Colonic mucosa (tissue), 4 donors: ENCODE measurements at regions not wholly inside any gene's neighbourhood (a gene's known extent, or its start where the extent isn't known, plus 50 kb on each side); places are given as distances from the start of the nearest gene placed in this dataset.

ENCODE experiments used
- DNase-seq: peaks from one replicate; pipeline ENCODE4 v3.0.0-alpha.2; 2020
- H3K27ac ChIP-seq: fragments of 200-600 bp; one replicate; pipeline ENCODE4 v1.8.0; 2021
- H3K27me3 ChIP-seq: fragments of 200-600 bp; one replicate; pipeline ENCODE4 v1.8.0; 2021
- H3K36me3 ChIP-seq: fragments of 200-600 bp; one replicate; pipeline ENCODE4 v1.8.0; 2021
- H3K4me1 ChIP-seq: fragments of 200-600 bp; one replicate; pipeline ENCODE4 v1.8.0; 2021; ENCODE audit warnings: mild to moderate bottlenecking
- H3K4me3 ChIP-seq: fragments of 200-600 bp; one replicate; pipeline ENCODE4 v1.8.0; 2021
- H3K9ac ChIP-seq, 2 donors: one replicate each; pipeline ENCODE4 v1.7.0; 2013; ENCODE audit warnings: control low read depth in 2 of 2, low read depth in 2 of 2, low read length in 2 of 2
- H3K9me3 ChIP-seq: fragments of 200-600 bp; one replicate; pipeline ENCODE4 v1.8.0; 2021
- CTCF ChIP-seq: fragments of 200-600 bp; IDR thresholded peaks from one replicate; pipeline ENCODE4 v1.8.0; 2022; ENCODE audit warnings: antibody characterized with exemption, mild to moderate bottlenecking
- intact Hi-C: fragments of 100-400 bp; cut with DNase I; formaldehyde crosslinking; loops from one replicate; pipeline ENCODE4 v1.14.1; 2022
- donor health status: healthy.
- donor health status: DM: no; HTN: no; CAD: no.
- donor health status: DM: no; HTN: no; CAD: no.

GRCh38 chr5:53333160-53333559 is 147.3 kb upstream of the FST start:
- TF ChIP-seq CTCF = no peak
- no peak for DNase-seq
- H3K9me3 ChIP-seq = no peaks in the 10 kb centered on the region
- H3K4me3 ChIP-seq = no peak overlapping the region
- H3K27ac ChIP-seq = no peak overlapping the region
- no peaks in the 10 kb centered on the region for H3K4me1 ChIP-seq
- intact Hi-C loops = no loop called here
- no peaks in the 10 kb centered on the region for H3K27me3 ChIP-seq
- H3K9ac ChIP-seq = no peak overlapping the region
- H3K36me3 ChIP-seq = no peaks in the 10 kb centered on the region

GRCh38 chr5:53334431-53334941 is 145.9 kb upstream of the FST start:
- no peak overlapping the region for H3K4me3 ChIP-seq
- no peak for DNase-seq
- no peaks in the 10 kb centered on the region for H3K9me3 ChIP-seq
- intact Hi-C loops = no loop called here
- H3K4me1 ChIP-seq = no peaks in the 10 kb centered on the region
- no peak overlapping the region for H3K27ac ChIP-seq
- no peak for TF ChIP-seq CTCF
- no peaks in the 10 kb centered on the region for H3K36me3 ChIP-seq
- H3K9ac ChIP-seq = no peak overlapping the region
- no peaks in the 10 kb centered on the region for H3K27me3 ChIP-seq

- DNase-seq = no peak
- Histone ChIP-seq H3K9ac (no peak overlapping the region), H3K36me3 (no peaks in the 10 kb centered on the region), H3K9me3 (no peaks in the 10 kb centered on the region), H3K27me3 (no peaks in the 10 kb centered on the region), H3K27ac (no peak overlapping the region), H3K4me3 (no peak overlapping the region), H3K4me1 (no peaks in the 10 kb centered on the region)
- intact Hi-C loops = no loop called here
- no peak for TF ChIP-seq CTCF
Observed at GRCh38 chr5:53335115-53335514, 145.3 kb upstream of the FST start.

GRCh38 chr5:53337827-53338226 is 142.6 kb upstream of the FST start:
- Histone ChIP-seq H3K27ac (no peak overlapping the region), H3K9me3 (no peaks in the 10 kb centered on the region), H3K9ac (no peak overlapping the region), H3K4me1 (no peaks in the 10 kb centered on the region), H3K4me3 (no peak overlapping the region), H3K27me3 (no peaks in the 10 kb centered on the region), H3K36me3 (no peaks in the 10 kb centered on the region)
- TF ChIP-seq CTCF = no peak
- no peak for DNase-seq
- intact Hi-C loops = no loop called here

- H3K4me3 ChIP-seq = no peak overlapping the region
- H3K27me3 ChIP-seq = no peaks in the 10 kb centered on the region
- H3K4me1 ChIP-seq = no peaks in the 10 kb centered on the region
- no peaks in the 10 kb centered on the region for H3K36me3 ChIP-seq
- no peak overlapping the region for H3K27ac ChIP-seq
- no peaks in the 10 kb centered on the region for H3K9me3 ChIP-seq
- no peak for DNase-seq
- intact Hi-C loops = no loop called here
- H3K9ac ChIP-seq = no peak overlapping the region
- TF ChIP-seq CTCF = no peak
Observed at GRCh38 chr5:53338971-53339370, 141.5 kb upstream of the FST start.
